NCI-H1436 (cell line): ENCODE measurements at regions not wholly inside any gene's neighbourhood (a gene's known extent, or its start where the extent isn't known, plus 50 kb on each side); places are given as distances from the start of the nearest gene placed in this dataset.
A peak's percentile ranks its signal among the peaks of the same experiment; 100 is the strongest.

Experiments
- DNase-seq: peaks from one replicate; lab custom pipeline; 2025; lab: John Stamatoyannopoulos, UW

GRCh38 chr6:23584134-23584763, 541.8 kb upstream of the NRSN1 start:
- no peak for DNase-seq

- DNase-seq: no peak
These were observed 538.4 kb upstream of the NRSN1 start for GRCh38 chr6:23587582-23587981.

GRCh38 chr6:23589811-23590210, 536.2 kb upstream of the NRSN1 start:
- DNase-seq: no peak

- DNase-seq: no peak
These were observed 535.4 kb upstream of the NRSN1 start for GRCh38 chr6:23590498-23591126.

DNA sequence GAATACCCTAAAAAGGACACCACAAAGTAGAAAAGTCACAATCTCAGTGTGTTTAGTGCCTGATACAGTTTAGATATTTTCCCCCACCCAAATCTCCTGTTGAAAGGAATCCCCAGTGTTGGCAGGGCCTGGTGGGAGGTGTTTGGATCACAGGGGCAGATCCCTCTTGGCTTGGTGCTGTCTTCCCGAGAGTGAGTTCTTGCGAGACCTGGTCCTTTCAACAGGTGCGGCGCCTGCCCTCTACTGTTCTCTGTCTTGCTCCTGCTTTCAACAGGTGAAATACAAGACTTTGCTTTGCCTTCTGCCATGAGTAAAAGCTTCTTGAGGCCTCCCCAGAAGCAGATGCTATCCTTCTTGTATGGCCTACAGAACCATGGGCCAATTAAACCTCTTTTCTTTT, 534.3 kb upstream of the NRSN1 start:
- DNase-seq: no peak

DNA sequence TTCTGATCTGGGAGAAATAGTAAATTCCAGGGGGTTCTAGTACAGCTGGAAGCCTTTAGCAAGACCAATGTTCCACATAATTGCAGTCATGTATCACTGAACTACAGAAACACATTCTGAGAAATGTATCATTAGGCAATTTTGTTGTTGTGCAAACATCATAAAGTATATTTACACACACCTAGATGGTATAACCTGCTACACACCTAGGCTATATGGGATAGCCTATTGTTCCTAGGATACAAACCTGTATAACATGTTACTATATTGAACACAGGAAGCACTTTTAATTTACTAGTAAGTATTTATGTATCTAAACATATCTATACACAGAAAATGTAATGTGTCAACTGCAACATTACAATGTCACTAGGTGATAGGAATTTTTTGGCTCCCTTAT, 525.9 kb upstream of the NRSN1 start:
- no peak for DNase-seq

DNA sequence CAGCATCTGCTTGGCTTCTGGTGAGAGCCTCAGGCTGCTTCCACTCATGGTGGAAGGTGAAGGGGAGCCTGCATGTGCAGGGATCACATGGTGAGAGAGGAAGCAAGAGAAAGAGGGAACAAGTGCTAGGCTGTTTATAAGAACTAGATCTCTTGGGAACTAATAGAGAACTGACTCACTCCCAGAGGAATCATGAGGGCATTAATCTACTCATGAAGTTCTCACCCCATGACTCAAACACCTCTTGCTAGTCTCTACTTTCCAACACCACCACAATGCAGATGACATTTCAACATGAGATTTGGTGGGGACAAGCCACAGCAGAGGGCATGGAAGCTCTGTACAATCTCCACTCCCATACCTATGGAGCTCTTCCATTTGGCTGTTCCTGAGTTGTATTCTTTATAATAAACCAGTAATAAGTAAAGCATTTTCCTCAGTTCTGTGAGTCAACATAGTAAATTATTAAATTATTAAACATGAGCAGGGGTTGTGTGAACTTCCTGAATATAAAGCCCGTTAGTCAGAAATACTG, 524.1 kb upstream of the NRSN1 start:
- DNase-seq: no peak

DNA sequence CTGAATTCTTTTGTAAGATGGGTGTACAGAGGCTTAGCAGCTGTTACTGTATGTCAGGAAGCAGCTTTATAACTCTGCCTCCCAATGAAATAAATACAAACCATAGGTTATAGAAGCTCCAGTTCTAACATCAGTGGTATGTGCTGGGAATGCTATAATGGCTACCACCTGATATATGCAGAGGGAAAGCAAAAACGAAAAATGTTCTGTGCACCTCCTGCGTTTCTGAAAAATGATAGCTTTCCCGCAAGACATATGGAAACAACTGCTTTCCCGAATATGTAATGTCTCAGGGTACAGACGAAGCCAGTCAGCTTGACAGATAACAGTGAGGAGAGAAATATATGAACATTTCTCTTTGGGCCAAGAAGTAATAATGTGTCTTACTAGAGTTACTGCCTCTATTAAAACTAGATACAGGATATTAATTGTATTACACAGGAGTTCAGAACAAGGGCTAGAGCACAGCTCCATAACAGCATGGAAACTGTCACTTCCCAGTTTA, 517.0 kb upstream of the NRSN1 start:
- DNase-seq: no peak

- no peak for DNase-seq
These were observed 514.1 kb upstream of the NRSN1 start for GRCh38 chr6:23611776-23612381.

- DNase-seq: no peak
These were observed 507.6 kb upstream of the NRSN1 start for GRCh38 chr6:23618366-23618765.

- DNase-seq: no peak
These were observed 505.1 kb upstream of the NRSN1 start for GRCh38 chr6:23620911-23621401.

DNA sequence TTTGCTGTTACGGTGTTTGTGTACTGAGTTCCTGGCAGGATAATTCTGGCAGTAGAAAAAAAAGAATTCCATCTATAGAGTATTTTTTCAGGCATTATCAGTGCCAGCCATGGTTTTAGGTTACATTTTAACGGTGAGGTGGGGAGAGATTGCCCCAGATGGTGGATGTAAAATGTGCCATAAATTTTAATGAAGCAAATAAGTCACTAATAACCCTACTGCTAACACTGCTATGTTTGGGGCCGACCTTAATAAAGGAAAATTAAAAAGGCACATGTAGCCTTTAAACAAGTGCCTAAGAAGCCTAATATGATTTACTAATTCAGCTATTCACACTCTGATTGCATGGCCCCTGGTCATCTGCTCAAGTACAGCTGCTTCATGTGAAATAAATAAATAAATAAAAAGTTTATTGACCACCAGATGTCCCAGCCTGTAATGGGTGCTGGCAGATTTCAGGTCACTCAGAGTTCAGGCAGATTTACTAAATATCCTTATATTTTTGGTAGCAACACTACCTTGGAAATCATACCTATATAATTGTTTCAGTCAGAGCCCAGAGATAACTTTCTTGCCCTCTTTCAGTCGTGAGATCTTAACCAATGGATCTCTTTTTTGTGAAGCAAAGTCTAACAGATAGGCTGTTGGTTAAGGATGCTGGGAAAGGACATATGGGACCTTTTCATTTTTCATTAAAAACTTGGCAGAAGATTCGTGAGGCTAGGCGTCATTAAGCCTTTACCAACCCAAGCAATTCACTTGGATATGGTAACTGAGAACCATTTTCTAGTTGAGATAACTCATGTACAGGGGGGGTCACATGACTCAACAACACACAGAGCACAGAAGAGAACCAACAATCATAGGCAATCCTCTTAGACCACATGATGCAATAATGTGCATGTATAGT, 495.0 kb upstream of the NRSN1 start:
- no peak for DNase-seq

DNA sequence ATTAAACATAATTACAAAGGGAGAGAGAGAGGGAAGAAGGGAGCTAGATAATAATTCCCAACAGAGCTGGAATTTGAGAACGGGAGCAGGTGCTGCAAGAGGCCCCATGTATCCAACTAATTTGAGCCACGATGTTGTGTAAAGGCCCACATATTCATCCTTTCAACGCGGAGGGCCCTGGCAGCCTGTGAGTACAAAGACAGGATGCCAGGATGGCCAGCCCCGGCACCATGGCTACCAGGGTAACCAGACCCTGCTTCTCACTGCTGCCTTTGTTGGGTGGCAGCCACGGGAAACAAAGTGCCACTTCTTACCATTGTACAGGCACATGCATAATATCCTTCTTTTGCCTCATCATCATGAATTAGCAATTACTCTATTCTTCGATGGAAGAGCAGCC, 492.0 kb upstream of the NRSN1 start:
- DNase-seq: peak; percentile 92

DNA sequence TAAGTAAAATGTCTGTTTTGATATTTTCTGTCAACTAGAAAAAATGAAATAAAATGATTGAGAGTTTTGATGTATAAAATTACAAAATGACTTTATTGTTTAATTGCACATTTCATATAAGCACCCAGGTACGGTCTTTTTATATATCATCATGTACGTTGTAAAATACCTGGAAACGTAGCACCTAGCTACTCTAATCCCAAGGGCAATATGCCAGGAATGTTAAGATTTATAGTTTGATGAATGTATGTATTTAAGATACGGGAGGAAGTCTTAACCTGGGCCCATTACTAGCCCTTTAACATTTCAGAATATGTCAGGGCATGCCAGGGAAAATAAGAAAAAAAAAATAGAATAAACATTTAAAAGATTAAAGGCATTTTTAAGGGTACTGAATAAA, 490.9 kb upstream of the NRSN1 start:
- DNase-seq: no peak

- no peak for DNase-seq
These were observed 488.7 kb upstream of the NRSN1 start for GRCh38 chr6:23637296-23637695.

GRCh38 chr6:23642849-23643248, 483.2 kb upstream of the NRSN1 start:
- no peak for DNase-seq

GRCh38 chr6:23647045-23647444, 479.0 kb upstream of the NRSN1 start:
- no peak for DNase-seq

- no peak for DNase-seq
These were observed 475.3 kb upstream of the NRSN1 start for GRCh38 chr6:23650676-23651075.

GRCh38 chr6:23654745-23655144, 471.3 kb upstream of the NRSN1 start:
- DNase-seq: no peak

- no peak for DNase-seq
These were observed 470.5 kb upstream of the NRSN1 start for GRCh38 chr6:23655525-23655924.

DNA sequence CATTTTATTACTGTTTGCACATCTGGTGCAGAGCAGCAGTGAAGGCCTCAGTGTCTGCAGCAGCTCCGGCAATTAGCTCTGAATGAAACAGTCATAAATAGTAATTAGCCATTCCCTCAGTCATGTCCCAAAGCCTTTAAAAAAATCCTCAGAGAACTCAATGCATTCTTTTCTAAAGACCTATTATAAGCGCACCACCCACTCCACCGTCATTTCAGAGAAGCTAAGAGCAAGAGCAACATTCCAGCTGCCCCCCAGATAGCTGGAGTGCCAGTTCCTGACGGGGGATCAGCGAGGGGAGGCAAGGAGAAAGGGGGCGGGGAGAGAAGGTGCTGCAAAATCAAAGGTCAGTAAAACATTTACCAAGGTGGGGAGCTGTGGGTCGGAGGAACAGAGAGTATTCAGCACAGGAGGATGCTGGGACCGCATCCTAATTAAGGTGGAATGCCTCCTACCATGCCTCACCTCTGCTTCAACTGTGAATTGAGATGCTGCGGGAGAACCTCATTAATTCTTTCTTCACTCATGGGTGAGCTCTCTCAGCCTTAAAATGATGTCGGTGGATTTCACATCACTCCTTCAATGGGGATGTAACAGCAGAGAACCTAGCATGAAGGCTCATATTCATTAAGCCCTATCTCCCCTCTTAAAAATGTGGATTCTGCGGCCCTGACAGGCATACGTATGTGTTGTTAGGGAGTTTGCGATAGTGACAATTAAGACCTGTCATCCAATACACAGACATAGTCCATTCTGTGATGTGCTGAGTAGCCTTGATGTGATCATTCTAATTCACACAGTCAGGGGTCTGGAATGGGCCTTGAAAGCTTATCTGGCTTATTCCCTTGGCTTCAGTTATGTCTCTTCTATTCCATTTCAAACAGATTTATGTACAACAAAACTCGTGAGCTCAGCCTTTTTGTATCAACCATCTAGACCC, 469.5 kb upstream of the NRSN1 start:
- no peak for DNase-seq
